ENCODE measurements at regions not wholly inside any gene's neighbourhood (a gene's known extent, or its start where the extent isn't known, plus 50 kb on each side); places are given as distances from the start of the nearest gene placed in this dataset.
"Not testable (repeated sequence)": the region's sequence is repeated elsewhere in the genome, so short reads cannot be mapped to it uniquely, and the experiment has no call there.

DNA sequence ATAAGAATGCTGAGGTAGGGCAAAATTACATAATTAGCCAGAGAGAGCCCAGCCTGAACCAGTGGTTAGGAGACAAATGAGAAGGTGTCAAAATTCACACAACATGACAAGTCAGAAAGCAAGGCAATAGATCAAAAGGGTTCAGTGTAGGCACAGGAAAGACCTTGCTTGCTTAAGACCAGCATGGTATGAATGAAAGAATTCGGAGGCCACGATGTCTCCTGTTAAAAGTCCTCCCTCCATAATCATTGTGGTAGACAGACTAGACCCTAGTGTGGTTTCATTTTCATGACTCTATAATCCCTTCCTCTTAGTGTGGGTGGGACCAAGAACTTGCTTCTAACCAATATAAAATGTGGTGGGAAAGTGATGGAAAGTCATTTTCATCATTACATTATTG lies 98.7 kb upstream of the ANKRD28 start:
- intact Hi-C loops (cut with DNase I): no loop called here

DNA sequence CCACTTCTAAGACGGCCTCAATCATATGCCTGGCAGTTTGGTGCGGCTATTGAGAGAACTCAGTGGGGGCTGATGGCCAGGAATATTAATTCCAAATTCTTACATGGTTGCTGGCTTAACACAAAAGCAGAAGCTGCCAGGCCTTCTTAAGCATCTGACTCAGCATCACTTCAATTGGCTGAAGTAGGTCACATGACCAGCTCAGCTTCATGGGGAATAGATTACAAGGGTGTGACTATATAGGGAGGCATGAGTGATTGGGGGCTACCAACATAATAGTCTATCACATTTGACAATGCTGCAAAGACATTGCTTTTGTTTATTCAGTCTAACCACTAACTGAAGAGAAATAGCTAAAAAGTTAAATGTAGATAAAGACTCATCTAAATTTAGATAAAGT lies 101.6 kb upstream of the ANKRD28 start:
- intact Hi-C loops (cut with DNase I): no loop called here

More for the DNA sequence above, 98.7 kb upstream of the ANKRD28 start:
- no peak for DNase-seq (ENCODE audit: low spot score)

DNA sequence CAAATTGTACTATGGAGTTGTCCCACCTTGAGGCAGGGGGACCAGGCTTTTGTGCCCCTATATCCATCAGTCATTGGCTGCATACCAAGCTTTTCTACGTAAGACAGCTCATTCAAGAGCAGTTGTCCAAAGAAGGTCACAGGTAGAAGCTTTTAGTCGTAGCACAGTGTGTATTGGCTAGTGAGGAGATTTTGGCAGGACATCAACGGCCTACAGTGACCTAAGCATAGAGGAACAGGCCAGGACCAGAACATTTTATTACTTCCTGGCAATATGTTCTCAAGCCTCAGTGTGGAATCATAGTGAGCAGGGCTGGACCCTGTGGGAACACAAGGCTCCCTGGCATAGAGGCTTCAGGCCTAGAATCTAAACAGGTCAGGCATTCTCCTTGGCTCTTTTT lies 105.4 kb upstream of the ANKRD28 start:
- DNase-seq (ENCODE audit: low spot score): no peak
- intact Hi-C loops (cut with DNase I): no loop called here

More for the DNA sequence above, 101.6 kb upstream of the ANKRD28 start:
- no peak for DNase-seq (ENCODE audit: low spot score)

DNA sequence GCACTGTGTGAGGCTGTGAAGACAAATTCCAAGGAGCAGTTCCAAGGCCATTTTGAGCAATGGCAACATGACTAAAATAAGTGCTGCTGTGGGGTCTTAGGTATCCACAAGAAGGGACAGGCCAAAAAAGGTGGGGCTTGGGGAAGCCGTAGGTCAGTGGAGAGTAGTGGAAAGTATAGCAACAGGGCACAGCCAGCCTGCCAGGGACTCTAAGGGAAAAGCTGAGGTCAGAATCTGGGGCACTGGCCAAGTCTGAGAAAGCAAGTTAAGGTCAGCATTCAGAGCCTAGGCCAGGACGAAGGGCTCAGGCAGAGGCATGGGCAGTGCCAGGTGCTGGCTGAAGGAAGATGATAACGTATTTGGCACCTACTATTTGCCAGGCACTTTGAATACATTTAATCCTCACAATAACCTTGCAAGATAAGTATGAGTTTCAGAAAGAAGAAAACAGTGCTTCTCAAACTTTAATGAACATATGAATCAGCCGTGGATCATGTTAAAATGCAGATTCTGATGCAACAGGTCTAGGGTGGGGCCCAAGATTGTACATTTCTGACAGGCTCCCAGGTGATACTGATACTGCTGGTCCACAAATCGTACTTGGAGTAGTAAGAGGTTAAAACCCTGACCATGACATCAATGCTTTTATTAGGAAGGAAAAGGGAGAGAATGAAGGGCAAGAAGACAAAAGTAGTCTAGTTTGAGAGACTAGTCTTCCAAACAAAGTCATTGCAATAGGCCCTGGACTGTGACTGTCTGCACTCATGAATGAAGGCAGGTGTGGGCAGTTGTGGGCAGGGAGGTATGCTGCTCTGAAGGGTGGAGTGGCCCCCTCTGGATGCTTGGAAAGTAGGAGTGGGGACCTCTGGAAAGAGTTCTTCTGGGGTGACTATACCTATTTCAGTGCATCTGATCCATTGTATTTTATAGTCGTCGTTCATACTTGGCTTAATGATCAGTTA lies 106.3 kb upstream of the ANKRD28 start:
- intact Hi-C loops (cut with DNase I): loop anchor here (2.0 kb wide), 1 partner anchor 79 kb away; no protein-coding TSS in a partner anchor
- peak; percentile 82 for DNase-seq (ENCODE audit: low spot score)

DNA sequence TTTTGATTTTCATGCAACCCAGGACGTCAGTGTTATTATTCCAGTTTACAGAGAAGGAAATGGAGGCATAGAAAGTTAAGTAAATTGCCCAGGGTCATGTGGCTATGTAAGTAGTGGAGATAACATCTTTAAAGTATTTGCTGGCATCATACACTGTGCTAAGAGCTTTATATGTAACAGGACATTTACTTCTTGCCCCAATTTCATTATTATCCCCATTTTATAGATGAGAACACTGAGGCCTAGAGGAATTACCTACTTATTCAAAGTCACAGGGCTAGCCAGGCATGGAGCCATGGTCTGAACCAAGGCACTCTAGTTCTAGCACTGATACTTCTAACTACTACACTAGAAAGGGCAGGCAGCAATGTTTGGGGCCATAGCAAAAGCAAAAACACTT lies 107.3 kb upstream of the ANKRD28 start:
- no peak for DNase-seq (ENCODE audit: low spot score)
- intact Hi-C loops (cut with DNase I): loop anchor here (2.0 kb wide), 1 partner anchor 78 kb away; no protein-coding TSS in a partner anchor

DNA sequence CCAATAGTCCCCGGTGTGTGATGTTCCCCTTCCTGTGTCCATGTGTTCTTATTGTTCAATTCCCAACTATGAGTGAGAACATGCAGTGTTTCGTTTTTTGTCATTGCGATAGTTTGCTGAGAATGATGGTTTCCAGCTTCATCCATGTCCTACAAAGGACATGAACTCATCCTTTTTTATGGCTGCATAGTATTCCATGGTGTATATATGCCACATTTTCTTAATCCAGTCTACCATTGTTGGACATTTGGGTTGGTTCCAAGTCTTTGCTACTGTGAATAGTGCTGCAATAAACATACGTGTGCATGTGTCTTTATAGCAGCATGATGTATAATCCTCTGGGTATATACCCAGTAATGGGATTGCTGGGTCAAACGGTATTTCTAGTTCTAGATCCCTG lies 109.6 kb upstream of the ANKRD28 start:
- DNase-seq (ENCODE audit: low spot score); intact Hi-C loops (cut with DNase I): not testable (repeated sequence)

GRCh38 chr3:15918988-15919387 lies 121.2 kb upstream of the ANKRD28 start:
- no peak for DNase-seq (ENCODE audit: low spot score)
- intact Hi-C loops (cut with DNase I): no loop called here

DNA sequence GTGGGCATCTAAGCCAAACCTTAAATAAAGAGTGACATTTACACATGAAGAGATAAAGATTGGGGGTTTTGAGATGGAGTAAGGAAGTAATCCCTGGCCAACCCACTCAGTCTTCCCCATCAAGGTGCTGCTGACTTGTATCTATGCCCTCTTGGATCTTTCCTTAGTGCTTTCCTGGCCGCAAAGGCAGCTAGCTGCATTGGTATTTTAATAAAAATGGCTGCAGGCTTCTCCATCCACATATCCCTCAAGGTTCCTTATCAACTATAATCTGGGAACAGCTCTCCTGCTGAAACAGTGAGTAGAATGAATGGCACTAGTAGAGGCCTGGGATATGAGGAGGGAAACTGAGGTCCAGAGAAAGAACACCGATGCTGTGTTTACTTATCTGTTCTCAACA lies 122.2 kb upstream of the ANKRD28 start:
- intact Hi-C loops (cut with DNase I): no loop called here
- no peak for DNase-seq (ENCODE audit: low spot score)

DNA sequence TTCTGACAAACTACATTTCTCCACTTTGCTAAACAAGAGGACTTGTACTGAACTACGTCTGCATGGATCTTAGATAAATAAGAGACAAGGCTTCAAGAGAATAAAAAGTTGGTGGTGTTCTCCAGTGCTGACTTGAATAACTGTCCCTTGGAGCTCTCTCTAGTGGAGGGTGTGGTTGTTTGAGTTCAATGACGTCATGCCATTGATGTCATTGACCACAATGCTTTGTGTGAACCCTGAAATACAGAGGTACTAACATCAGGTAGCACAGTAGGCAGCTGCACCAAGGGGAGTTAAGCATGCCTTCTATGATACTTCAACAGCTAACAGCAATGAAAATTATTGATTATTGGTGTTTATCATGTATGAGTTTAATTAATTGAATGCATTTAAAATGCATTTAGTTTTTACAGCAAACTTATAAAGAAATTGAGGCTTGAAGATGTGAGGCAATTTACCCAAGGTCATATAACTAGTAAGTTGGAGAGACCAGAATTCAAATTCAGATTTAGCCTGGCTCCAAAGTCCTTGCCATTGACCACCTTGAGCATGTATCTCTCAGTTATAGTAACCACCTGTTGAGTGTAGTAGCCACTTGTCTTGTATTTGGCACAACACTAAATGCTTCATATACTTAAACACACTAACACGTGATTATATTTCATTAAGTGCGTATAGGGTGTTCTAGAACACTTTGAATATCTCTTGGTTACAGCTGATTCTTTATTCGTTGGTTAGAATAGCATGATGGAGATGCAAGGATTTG lies 126.0 kb upstream of the ANKRD28 start:
- no peak for DNase-seq (ENCODE audit: low spot score)
- intact Hi-C loops (cut with DNase I): no loop called here

- intact Hi-C loops (cut with DNase I): no loop called here
- DNase-seq (ENCODE audit: low spot score): no peak
Observed at GRCh38 chr3:15924914-15925313, 127.1 kb upstream of the ANKRD28 start.

- intact Hi-C loops (cut with DNase I): no loop called here
Observed at GRCh38 chr3:15926871-15927270, 129.1 kb upstream of the ANKRD28 start.

GRCh38 chr3:15927969-15928368 lies 130.2 kb upstream of the ANKRD28 start:
- intact Hi-C loops (cut with DNase I): no loop called here
- no peak for DNase-seq (ENCODE audit: low spot score)

More at GRCh38 chr3:15926871-15927270, 129.1 kb upstream of the ANKRD28 start:
- no peak for DNase-seq (ENCODE audit: low spot score)

GRCh38 chr3:15929944-15930571 lies 132.3 kb upstream of the ANKRD28 start:
- no peak for DNase-seq (ENCODE audit: low spot score)
- intact Hi-C loops (cut with DNase I): no loop called here

DNA sequence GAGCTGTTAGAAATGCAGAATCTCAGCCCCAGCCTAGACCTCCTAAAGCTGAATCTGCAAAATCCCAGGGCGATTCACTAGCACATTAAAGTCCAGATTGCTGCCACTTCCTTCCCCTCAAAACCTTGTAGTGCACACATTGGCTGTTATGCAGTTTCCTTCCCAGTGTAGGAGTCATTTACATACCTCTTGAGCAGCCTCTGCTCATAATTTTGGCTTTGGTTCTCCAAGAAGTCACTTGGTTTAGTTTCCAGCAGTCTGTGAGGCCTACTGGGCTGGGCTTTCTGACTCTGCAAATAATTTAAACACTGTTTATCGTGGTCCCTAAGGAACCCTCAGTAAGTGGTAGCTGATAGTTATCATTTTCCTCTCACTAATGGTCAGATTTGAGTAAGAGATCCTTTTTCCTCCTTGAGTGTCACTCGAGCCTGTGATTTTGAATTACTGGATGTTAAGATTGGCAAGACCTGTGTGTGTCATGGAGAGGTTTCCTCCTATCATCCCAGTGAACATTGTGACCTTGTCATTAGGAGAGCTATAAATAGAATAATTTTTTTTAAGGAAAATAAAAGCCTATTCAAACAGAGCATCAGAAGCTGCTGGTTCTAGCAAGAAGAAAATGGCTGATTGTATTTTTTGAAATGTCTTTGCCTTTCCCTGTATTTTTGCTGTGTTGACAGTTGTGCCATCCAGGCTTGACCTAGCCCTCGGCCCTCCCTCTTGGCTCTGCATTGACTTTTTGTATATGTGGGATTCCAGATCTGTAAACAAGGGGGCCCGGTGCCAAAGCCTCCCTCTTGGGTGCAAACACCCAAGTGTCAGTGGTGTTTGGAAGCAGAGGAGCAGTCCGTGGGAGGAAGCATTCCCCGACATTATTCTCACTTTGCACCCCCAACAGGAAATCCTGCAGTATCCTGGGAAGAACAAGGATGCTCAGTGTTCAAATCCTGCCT lies 134.8 kb upstream of the ANKRD28 start:
- DNase-seq (ENCODE audit: low spot score): no peak
- intact Hi-C loops (cut with DNase I): no loop called here

DNA sequence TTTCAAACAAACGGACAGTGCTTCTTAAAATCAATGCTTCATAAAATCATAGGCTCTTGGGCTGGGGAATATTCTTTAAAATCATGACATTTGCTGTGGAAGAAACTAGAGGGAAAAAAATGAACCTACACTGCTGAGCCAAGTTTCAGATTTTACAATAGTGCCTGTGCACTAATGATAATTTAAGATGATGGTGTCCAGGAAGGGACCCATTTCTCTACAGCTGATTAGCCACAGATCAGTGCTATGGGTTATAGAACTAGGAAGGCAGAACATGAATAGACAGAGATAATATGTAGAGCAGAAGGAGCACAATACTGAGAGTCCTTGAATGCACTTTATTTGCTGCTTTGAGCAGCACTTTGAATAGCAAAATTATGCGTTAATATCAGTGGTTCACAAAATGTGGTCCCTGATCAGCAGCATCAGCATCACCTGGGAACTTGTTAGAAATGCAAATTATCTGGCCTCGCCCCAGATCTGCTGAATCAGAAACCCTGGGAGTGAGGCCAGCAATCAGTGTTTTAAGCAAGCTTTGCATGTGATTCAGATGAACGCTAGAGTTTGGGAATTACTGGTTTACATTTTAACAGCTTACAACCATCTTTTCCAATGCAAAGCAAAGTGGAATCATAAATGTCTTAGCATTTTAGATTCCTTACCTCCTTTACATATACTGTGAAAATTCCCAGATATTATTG lies 135.8 kb upstream of the ANKRD28 start:
- DNase-seq (ENCODE audit: low spot score): no peak
- intact Hi-C loops (cut with DNase I): no loop called here

- no peak for DNase-seq (ENCODE audit: low spot score)
- intact Hi-C loops (cut with DNase I): no loop called here
Observed at GRCh38 chr3:15934389-15935195, 136.8 kb upstream of the ANKRD28 start.

- intact Hi-C loops (cut with DNase I): no loop called here
Observed at GRCh38 chr3:15936312-15936711, 138.5 kb upstream of the ANKRD28 start.

GRCh38 chr3:15940641-15941040 lies 142.9 kb upstream of the ANKRD28 start:
- intact Hi-C loops (cut with DNase I): no loop called here
- no peak for DNase-seq (ENCODE audit: low spot score)

More at GRCh38 chr3:15936312-15936711, 138.5 kb upstream of the ANKRD28 start:
- no peak for DNase-seq (ENCODE audit: low spot score)
